HUES6 (cell line): ENCODE measurements at regions not wholly inside any gene's neighbourhood (a gene's known extent, or its start where the extent isn't known, plus 50 kb on each side); places are given as distances from the start of the nearest gene placed in this dataset.

Experiments used
- H3K27ac ChIP-seq: 2 replicates; pipeline ENCODE4 v1.7.0; 2013; ENCODE audit warnings: low read depth, mild to moderate bottlenecking, low read length, inconsistent platforms
- H3K27me3 ChIP-seq: 2 replicates; pipeline ENCODE4 v1.6.1; 2013; ENCODE audit warnings: low read length; ENCODE audit not compliant: control insufficient read depth, insufficient read depth
- H3K36me3 ChIP-seq: 2 replicates; pipeline ENCODE4 v1.6.1; 2013; ENCODE audit warnings: low read length; ENCODE audit not compliant: control insufficient read depth, insufficient read depth
- H3K4me1 ChIP-seq: 2 replicates; pipeline ENCODE4 v1.6.1; 2013; ENCODE audit warnings: low read length; ENCODE audit not compliant: control insufficient read depth, insufficient read depth
- H3K4me3 ChIP-seq: 2 replicates; pipeline ENCODE4 v1.5.1; 2013; ENCODE audit warnings: low read depth, low read length
- H3K9ac ChIP-seq: one replicate; pipeline ENCODE4 v1.6.1; 2013; ENCODE audit warnings: mild to moderate bottlenecking, low read length
- H3K9me3 ChIP-seq: 2 replicates; pipeline ENCODE4 v1.6.1; 2013; ENCODE audit warnings: low read depth, low read length; ENCODE audit not compliant: control insufficient read depth, insufficient read depth

- Histone ChIP-seq H3K27me3 (no peaks in the 10 kb centered on the region), H3K4me3 (no peak overlapping the region), H3K27ac (no peak overlapping the region), H3K9ac (no peak overlapping the region), H3K4me1 (no peaks in the 10 kb centered on the region), H3K9me3 (no peaks in the 10 kb centered on the region), H3K36me3 (no peaks in the 10 kb centered on the region)
These were observed 120.1 kb downstream of the CYLD start for GRCh38 chr16:50861970-50862411.

DNA sequence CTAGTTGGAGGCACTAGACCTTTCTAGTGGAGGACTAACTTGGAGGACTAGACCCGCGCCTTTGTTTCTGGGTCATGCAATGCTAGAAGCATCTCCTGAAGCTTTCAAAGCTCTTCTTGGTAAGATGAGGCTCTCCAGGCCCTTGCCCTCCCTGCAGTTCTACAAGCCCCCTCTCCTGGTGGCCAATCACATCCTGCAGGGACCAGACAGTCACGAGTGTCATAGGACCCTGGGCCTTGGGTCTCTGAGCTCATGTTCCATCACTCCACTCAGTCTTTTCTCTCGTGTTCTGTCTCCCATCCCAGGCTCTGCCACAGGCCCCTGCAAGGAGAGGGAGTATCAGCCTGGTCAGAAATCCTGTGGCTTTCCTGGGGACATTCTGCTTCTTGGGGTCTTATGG lies 119.6 kb downstream of the CYLD start:
- no peaks in the 10 kb centered on the region for H3K36me3 ChIP-seq
- no peaks in the 10 kb centered on the region for H3K4me1 ChIP-seq
- no peak overlapping the region for H3K27ac ChIP-seq
- no peak overlapping the region for H3K4me3 ChIP-seq
- H3K9ac ChIP-seq = no peak overlapping the region
- no peaks in the 10 kb centered on the region for H3K27me3 ChIP-seq
- 0 out of 2 replicates have a peak, but pooled peaks cover 2% of the 10 kb centered on the region for H3K9me3 ChIP-seq

- Histone ChIP-seq H3K27ac (no peak overlapping the region), H3K9ac (no peak overlapping the region), H3K27me3 (no peaks in the 10 kb centered on the region), H3K36me3 (no peaks in the 10 kb centered on the region), H3K4me3 (no peak overlapping the region), H3K9me3 (0 out of 2 replicates have a peak, but pooled peaks cover 3% of the 10 kb centered on the region), H3K4me1 (no peaks in the 10 kb centered on the region)
These were observed 117.9 kb downstream of the CYLD start for GRCh38 chr16:50859628-50860360.

GRCh38 chr16:50858877-50859627 lies 117.2 kb downstream of the CYLD start:
- Histone ChIP-seq H3K27ac (no peak overlapping the region), H3K27me3 (no peaks in the 10 kb centered on the region), H3K36me3 (no peaks in the 10 kb centered on the region), H3K9ac (no peak overlapping the region), H3K4me1 (no peaks in the 10 kb centered on the region), H3K9me3 (0 out of 2 replicates have a peak, but pooled peaks cover 3% of the 10 kb centered on the region), H3K4me3 (no peak overlapping the region)

DNA sequence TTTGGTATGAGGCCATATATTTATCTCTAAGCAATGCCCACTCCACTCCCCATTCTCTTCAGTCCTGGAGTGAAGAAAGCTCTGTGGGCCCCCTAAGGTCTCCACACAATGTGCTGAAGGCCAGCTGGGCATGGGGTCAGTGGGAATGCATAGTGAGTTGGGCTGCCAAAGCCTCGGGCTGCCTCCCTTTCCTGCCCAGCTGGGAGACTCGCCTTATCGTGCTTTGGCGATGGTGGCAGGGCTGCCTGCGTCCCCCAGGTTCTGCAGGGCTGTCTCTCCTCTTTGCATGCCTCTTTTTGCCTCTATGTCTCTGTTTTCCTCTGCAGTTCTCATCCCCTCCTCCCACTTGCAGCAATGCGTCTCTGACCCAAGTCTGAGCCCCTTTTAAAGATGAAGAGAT lies 116.5 kb downstream of the CYLD start:
- no peaks in the 10 kb centered on the region for H3K27me3 ChIP-seq
- H3K4me1 ChIP-seq = no peaks in the 10 kb centered on the region
- H3K4me3 ChIP-seq = no peak overlapping the region
- 0 out of 2 replicates have a peak, but pooled peaks cover 3% of the 10 kb centered on the region for H3K9me3 ChIP-seq
- no peak overlapping the region for H3K9ac ChIP-seq
- H3K27ac ChIP-seq = no peak overlapping the region
- no peaks in the 10 kb centered on the region for H3K36me3 ChIP-seq

- H3K27ac ChIP-seq = no peak overlapping the region
- 0 out of 2 replicates have a peak, but pooled peaks cover 3% of the 10 kb centered on the region for H3K9me3 ChIP-seq
- H3K4me1 ChIP-seq = no peaks in the 10 kb centered on the region
- no peaks in the 10 kb centered on the region for H3K36me3 ChIP-seq
- no peak overlapping the region for H3K9ac ChIP-seq
- H3K4me3 ChIP-seq = no peak overlapping the region
- H3K27me3 ChIP-seq = no peaks in the 10 kb centered on the region
These were observed 116.0 kb downstream of the CYLD start for GRCh38 chr16:50857881-50858280.

GRCh38 chr16:50856991-50857390 lies 115.1 kb downstream of the CYLD start:
- Histone ChIP-seq H3K4me3 (no peak overlapping the region), H3K4me1 (no peaks in the 10 kb centered on the region), H3K27ac (no peak overlapping the region), H3K27me3 (no peaks in the 10 kb centered on the region), H3K9me3 (0 out of 2 replicates have a peak, but pooled peaks cover 3% of the 10 kb centered on the region), H3K36me3 (no peaks in the 10 kb centered on the region), H3K9ac (no peak overlapping the region)

DNA sequence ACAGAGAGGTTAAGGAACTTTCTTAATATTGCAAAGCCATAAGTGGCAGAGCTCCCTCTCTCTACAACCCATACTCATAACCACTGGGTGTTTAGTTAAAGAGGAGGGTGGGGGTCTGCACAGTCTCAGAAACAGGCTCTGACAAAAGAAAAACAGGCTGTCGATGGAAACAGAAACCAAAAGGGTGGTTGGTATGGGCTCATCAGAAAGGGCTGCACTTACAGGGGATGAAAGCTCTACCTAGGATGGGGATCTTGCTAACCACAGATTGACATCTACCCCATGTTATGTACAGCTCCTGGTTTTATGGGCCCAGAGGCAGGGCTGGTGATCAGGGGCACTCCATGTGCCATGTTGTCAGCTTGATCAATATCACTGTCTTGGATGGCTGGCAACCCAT lies 111.4 kb downstream of the CYLD start:
- Histone ChIP-seq H3K27me3 (no peaks in the 10 kb centered on the region), H3K9me3 (0 out of 2 replicates have a peak, but pooled peaks cover 3% of the 10 kb centered on the region), H3K9ac (no peak overlapping the region), H3K27ac (no peak overlapping the region), H3K36me3 (no peaks in the 10 kb centered on the region), H3K4me1 (no peaks in the 10 kb centered on the region), H3K4me3 (no peak overlapping the region)
